RWPE2 (cell line): ENCODE measurements at regions not wholly inside any gene's neighbourhood (a gene's known extent, or its start where the extent isn't known, plus 50 kb on each side); places are given as distances from the start of the nearest gene placed in this dataset.

Experiments used
- ATAC-seq: fragments of 200-7000 bp; cut with Tn5 transposase; 3 replicates; pipeline ENCODE4 v1.9.1; 2021; ENCODE audit warnings: low read depth
- DNase-seq: peaks from one replicate; pipeline ENCODE4 v3.0.0-alpha.2; 2020; ENCODE audit warnings: low spot score
- H3K27ac ChIP-seq: fragments of 450-650 bp; 2 replicates; pipeline ENCODE4 v1.5.1; 2017; ENCODE audit warnings: mild to moderate bottlenecking; ENCODE audit not compliant: poor library complexity, severe bottlenecking
- H3K27me3 ChIP-seq: fragments of 250-450 bp; sonication (Bioruptor Pico); 2 replicates; pipeline ENCODE4 v1.5.1; 2021; ENCODE audit warnings: mild to moderate bottlenecking, moderate library complexity; ENCODE audit not compliant: insufficient read depth, poor library complexity, severe bottlenecking
- H3K36me3 ChIP-seq: fragments of 250-450 bp; sonication (Bioruptor Pico); 2 replicates; pipeline ENCODE4 v1.5.1; 2020; ENCODE audit warnings: low read depth, mild to moderate bottlenecking, moderate library complexity
- H3K4me1 ChIP-seq: fragments of 250-450 bp; sonication (Bioruptor Pico); 2 replicates; pipeline ENCODE4 v1.5.1; 2021; ENCODE audit warnings: mild to moderate bottlenecking, moderate library complexity; ENCODE audit not compliant: insufficient read depth, poor library complexity, severe bottlenecking
- H3K4me3 ChIP-seq: fragments of 250-450 bp; sonication (Bioruptor Pico); 2 replicates; pipeline ENCODE4 v1.5.1; 2021; ENCODE audit warnings: mild to moderate bottlenecking, moderate library complexity; ENCODE audit not compliant: severe bottlenecking
- H3K9me3 ChIP-seq: fragments of 250-450 bp; sonication (Bioruptor Pico); 2 replicates; pipeline ENCODE4 v1.5.1; 2021; ENCODE audit warnings: mild to moderate bottlenecking, moderate library complexity; ENCODE audit not compliant: severe bottlenecking
- TF ChIP-seq, protein P1 (sequence below): fragments of 450-650 bp; IDR thresholded peaks from one replicate; pipeline ENCODE4 v1.5.1; 2017; ENCODE audit warnings: mild to moderate bottlenecking, moderate library complexity; ENCODE audit not compliant: poor library complexity, severe bottlenecking

DNA sequence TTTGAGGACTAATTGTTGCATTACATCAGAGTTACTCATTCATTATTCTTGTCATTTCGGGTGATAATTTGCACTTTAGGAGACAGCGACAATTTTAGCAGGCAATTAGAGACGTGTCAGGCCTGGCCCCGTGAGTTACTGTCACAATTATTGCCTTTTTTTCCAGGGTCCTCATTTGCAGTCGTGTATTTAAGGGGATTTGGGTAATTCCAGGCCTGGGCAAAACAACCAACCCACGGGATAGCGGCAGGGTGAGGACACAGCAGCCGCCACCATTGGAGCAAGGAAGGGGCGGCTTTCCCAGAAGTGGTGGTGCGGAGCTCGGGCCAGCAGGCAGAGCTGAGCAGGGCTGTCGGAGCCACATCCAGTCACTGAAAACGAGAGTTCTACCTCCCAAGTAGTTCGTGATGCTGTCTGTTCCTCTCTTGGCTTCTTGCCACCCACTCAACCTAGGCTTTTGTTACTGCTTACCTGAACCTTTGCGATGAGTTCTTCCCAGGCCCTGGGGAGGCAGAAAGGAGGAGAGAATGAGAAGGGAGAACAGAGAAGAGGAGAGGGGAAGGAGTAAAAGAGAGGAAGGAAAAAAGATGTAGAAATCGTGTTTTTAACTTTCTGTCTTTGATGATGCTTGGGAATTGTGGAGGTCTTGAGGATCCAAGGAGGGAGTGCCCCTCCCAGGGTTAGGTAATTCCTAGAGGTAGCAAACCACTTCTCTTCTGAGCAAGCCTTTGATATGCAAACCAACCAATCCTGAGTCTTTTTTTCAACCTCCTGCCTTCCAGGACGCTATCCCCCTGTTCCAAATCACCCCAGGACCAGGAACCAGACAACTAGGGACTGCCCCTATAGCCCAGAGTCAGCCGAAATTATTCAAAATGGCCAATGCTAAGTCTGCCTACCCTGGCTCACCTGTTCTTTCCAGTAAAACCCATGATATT lies 236.1 kb downstream of the MIAT start:
- Histone ChIP-seq H3K4me3 (no peak overlapping the region), H3K4me1 (peaks cover 27% of the 10 kb centered on the region), H3K27ac (no peak overlapping the region), H3K9me3 (no peaks in the 10 kb centered on the region), H3K27me3 (no peaks in the 10 kb centered on the region), H3K36me3 (no peaks in the 10 kb centered on the region)
- no peak for DNase-seq
- ATAC-seq: no peak
- TF ChIP-seq, protein P1, sequence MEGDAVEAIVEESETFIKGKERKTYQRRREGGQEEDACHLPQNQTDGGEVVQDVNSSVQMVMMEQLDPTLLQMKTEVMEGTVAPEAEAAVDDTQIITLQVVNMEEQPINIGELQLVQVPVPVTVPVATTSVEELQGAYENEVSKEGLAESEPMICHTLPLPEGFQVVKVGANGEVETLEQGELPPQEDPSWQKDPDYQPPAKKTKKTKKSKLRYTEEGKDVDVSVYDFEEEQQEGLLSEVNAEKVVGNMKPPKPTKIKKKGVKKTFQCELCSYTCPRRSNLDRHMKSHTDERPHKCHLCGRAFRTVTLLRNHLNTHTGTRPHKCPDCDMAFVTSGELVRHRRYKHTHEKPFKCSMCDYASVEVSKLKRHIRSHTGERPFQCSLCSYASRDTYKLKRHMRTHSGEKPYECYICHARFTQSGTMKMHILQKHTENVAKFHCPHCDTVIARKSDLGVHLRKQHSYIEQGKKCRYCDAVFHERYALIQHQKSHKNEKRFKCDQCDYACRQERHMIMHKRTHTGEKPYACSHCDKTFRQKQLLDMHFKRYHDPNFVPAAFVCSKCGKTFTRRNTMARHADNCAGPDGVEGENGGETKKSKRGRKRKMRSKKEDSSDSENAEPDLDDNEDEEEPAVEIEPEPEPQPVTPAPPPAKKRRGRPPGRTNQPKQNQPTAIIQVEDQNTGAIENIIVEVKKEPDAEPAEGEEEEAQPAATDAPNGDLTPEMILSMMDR: no peak

DNA sequence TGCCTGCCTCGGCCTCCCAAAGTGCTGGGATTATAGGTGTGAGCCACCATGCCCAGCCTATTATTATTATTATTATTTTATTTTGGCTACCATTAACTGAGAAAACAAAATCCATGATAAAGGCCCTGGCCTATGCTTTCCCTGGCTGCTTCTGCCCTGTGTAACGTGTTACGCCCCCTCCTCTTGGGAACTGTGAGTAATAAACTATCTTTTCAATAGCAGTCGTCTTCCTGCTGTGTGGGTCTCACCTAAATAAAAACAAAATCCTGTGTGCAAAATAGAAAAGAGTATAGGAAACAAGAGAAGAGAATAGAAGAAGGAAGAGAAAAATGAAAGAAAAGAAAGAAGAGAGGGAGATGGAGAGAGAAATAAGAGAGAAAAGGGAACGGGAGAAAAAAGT lies 237.0 kb downstream of the MIAT start:
- no peaks in the 10 kb centered on the region for H3K9me3 ChIP-seq
- TF ChIP-seq, protein P1: no peak
- no peak for DNase-seq

DNA sequence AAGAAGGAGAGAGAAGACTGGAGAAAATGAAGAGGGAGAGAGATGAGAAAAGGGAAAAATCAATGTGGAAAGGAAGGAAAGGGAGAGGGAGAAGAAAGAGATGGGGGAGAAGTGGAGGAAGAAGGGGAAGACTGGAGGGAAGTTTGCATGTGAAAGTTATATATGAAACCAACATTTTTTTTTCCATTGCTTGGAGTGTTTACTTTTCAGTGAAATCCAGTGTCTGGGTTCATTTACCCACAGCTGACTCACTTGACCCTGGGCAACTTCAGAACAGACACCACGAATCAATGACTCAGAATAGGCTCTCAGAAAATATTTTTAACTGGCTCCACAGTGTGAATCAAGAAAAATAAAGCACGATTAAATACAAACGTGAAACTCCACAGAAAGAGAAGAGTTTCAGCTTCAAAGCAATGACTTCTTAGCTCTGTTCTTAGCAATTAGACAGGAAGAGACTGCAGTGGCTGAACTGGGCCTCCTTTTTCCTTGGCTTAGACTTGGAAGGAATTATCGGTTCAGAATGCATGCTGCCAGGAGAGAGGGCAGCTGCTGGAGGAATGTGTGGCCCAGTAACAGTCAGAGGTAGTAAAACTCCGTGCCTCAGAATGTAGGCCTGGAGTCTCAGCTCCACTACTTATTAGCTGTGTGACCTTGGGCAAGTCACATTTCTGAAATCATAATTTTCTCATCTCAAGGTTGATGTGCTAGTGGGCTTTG lies 237.5 kb downstream of the MIAT start:
- no peak for DNase-seq
- no peaks in the 10 kb centered on the region for H3K36me3 ChIP-seq
- no peak overlapping the region for H3K4me3 ChIP-seq
- H3K9me3 ChIP-seq: no peaks in the 10 kb centered on the region
- peak; percentile 97 for ATAC-seq
- peaks cover 22% of the 10 kb centered on the region for H3K4me1 ChIP-seq
- TF ChIP-seq, protein P1: no peak
- H3K27me3 ChIP-seq: peaks cover 8% of the 10 kb centered on the region
- peak overlapping the region; percentile 72 for H3K27ac ChIP-seq

More for the DNA sequence above, 237.0 kb downstream of the MIAT start:
- H3K4me1 ChIP-seq: peaks cover 26% of the 10 kb centered on the region
- no peaks in the 10 kb centered on the region for H3K36me3 ChIP-seq
- no peak for ATAC-seq
- H3K27me3 ChIP-seq: peaks cover 2% of the 10 kb centered on the region
- peak overlapping the region; percentile 72 for H3K27ac ChIP-seq
- no peak overlapping the region for H3K4me3 ChIP-seq

DNA sequence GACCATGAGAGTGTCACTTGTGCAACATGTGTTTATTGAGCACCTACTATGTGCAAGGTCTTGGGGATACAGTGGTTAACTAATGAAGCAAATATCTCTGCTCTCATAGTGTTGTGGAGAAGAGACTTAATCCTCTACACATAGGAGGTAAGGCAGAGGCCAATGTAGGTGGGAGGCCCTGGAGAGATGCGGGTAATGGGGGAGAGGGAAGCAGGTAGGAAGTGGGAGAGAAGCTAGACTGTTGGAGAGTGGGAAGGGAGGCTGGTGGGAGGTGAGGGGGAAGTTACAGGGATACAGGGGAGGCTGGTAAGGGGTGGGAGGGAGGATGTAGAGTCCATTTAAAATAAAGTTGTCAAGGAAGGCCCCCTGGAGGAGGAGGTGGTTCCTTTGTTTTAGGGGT lies 240.0 kb downstream of the MIAT start:
- Histone ChIP-seq H3K4me3 (no peak overlapping the region), H3K9me3 (no peaks in the 10 kb centered on the region)

More for the DNA sequence above, 240.0 kb downstream of the MIAT start:
- Histone ChIP-seq H3K27me3 (peaks cover 14% of the 10 kb centered on the region), H3K27ac (no peak overlapping the region), H3K36me3 (no peaks in the 10 kb centered on the region), H3K4me1 (peaks cover 19% of the 10 kb centered on the region)
- TF ChIP-seq, protein P1: no peak
- no peak for ATAC-seq
- DNase-seq: no peak
